ENCODE measurements at regions not wholly inside any gene's neighbourhood (a gene's known extent, or its start where the extent isn't known, plus 50 kb on each side); places are given as distances from the start of the nearest gene placed in this dataset.

- TF ChIP-seq POLR2AphosphoS5 (IDR thresholded peaks at IDR 0.05; ENCODE audit: borderline replicate concordance, low read depth, low read length) (no peak), EZH2 (IDR thresholded peaks at IDR 0.05) (no peak)
Observed at GRCh38 chr7:106781007-106781406, 84.1 kb upstream of the PIK3CG start.
